ENCODE measurements at regions not wholly inside any gene's neighbourhood (a gene's known extent, or its start where the extent isn't known, plus 50 kb on each side); places are given as distances from the start of the nearest gene placed in this dataset.

DNA sequence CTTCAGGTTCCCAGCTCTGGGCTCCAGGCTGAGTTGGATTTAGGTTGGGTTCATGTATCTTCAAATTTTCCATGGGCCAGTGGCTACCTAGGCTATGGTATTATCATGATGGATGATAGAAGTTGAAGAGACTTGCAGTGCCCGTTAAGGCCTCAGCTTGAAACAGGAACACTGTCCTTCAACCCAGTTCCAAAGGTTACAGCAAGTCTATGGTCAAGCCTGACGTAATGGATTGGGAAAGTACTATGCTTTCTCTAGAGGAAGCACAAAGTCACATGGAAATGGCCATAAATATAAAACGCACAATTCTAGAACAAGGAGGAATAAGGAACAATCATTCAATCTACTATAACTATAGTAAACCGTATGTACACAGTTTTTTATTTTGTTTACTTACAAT, 593.2 kb downstream of the ZEB2 start:
- no peak for TF ChIP-seq CTCF (conservative IDR thresholded peaks at IDR 0.05; ENCODE audit: low read depth, low read length)
- no peak for TF ChIP-seq EZH2 (IDR thresholded peaks at IDR 0.05; ENCODE audit: borderline replicate concordance, low read depth, low read length, poor library complexity, severe bottlenecking)
